Ureter (tissue), 1 donor: ENCODE measurements at regions not wholly inside any gene's neighbourhood (a gene's known extent, or its start where the extent isn't known, plus 50 kb on each side); places are given as distances from the start of the nearest gene placed in this dataset.

Source experiments
- DNase-seq: peaks from one replicate; pipeline ENCODE4 v3.0.0-alpha.2; 2020; ENCODE audit warnings: low spot score
- donor health status: DM: yes; HTN: yes; CAD: no.

DNA sequence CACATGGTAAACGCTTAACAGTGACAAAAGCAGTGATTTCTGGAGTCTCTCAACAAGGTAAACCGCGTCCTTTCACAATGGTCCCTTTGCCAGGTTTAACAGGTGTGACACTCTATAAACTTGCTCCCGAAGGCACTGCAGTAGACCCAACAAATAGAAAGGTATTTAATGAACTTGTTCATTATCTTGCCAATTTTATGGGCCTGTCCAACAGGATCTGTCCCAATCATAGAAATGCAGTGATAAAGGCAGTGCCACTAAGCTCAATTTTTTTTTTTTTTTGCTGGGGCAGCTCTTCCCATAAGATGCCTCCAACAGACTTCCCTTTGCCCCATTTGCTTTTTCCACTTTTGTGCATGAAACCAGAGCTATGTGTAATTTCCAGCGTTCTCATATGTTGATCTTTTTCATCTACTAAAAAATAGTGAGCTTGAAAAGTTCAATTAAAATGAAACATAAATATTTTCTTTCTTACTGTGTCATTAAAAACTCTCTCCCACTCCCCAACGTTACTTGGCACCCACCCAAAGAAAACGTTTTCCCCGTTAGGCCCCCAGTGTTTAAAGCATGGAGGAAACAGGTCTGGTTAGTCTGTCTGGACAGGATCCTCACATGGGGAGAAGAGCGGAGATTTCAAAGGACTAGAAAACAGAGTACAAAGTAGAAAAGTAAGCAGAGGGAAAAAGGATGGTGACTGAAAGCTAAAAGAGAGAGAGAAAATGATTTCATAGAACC is 80.9 kb upstream of the SPATA31D4 start:
- DNase-seq = no peak

DNA sequence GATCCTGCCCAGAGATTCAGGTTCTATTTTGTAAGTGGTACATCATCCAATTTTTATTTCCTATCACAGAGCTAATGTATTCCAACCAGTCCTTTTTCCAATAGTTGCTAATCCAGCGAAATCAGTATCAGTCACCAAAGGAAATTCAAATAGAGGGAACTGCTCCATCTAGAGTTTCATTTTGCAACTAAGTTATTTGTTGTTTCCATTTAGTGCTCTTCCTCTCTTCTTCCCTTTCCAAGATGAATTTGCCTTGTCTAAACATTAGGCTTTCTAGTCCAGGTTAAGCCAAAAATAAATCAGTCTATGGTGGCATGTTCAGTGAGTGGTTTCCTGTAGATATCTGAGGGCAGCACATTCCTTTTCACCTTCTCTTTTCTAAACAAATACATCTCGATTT is 79.8 kb upstream of the SPATA31D4 start:
- no peak for DNase-seq

DNA sequence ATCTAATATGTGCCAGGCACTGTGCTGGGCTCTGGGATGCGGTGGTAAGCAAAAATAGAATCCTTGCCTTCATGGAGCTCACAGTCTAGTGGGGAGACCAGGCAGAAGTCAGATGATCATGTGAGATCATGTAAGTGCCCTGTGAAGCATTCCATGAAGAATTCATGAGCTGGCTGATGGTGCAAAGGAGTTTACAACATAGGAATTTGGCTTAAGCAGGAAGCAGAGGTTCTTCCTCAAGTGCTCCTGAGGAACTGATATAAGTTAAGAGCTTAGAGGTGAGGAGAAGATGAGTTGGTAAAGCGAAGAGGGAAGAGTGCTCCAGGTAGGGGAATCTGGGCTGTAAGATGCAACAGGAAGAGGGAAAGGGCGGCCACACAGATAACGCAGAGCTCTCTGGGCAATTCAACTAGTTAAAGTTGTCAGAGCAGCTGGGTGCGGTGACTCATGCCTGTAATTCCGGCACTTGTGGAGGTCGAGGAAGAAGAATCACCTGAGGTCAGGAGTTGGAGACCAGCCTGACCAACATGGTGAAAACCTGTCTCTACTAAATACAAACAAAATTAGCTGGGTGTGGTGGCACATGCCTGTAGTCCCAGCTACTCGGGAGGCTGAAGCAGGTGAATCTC is 78.5 kb upstream of the SPATA31D4 start:
- no peak for DNase-seq

DNA sequence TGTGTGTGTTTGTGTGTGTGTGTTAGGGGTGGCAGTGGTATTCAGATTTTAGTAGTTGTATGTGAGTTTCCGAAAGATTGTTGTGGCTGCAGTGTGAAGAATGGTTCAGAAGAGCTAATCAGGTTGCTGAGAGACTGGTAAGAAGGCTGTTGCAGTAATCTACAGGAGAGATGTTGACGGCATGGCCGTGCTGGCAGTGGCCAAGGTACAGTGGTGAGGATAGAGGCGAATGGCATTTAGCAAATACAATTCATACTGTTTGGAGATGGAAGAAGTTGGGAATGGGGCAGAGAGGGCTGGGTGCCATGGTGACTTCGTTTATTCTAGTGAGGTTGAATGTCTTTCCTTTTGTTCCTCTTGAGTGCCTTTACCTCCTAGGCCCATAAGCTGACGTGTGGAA is 77.5 kb upstream of the SPATA31D4 start:
- no peak for DNase-seq

DNA sequence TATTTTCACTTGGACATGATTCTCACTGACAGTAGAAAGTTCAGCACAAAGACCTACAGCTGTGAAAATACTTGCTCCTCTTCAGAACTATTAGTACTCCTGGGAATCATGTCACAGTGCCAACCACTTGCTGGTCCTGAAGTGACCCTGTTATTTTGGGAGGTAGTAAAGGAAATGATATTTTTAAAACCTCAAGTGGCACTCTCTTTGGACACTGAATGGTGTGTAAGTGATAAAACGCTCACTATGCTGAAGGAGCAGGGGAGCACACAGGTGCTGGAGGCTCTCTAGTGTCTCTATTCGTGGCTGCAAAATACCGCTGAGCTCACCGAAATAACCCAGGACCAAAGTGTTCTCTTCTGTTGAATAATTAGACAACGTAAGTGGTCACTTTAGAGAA is 76.9 kb upstream of the SPATA31D4 start:
- DNase-seq = no peak

DNA sequence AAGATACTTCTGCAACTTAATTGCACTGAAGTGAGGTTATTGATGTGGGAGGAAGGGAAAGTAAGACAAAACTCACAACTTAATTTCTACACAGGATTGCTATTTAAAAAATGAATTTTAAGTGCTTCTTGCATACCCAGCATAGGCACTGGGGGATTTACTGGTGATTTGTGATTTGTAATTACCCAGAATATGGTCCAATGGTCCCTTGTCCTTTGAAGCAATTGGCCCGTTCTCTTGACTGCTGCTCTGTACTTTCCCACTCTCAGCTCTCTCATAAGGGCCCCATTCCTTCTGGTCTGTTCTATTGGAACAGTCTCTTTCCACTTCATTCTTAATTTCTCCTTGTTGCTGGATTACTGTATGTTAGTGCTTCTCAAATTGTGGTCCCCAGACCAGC is 75.4 kb upstream of the SPATA31D4 start:
- no peak for DNase-seq

DNA sequence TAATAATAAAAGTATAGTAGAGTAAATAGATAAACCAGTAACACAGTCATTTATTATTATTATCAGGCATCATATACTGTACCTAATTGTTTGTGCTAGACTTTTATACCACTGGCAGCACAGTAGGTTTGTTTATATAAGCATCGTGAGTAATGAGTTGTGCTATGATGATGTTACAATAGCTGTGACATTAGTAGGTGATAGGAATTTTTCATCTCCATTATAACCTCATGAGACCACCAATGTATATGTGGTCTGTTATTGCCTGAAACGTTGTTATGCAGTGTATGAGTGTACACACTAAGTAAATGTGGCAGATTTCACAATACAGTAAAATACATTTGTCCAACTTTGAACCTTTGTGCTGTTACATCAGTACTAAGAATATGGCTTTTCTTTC is 72.7 kb upstream of the SPATA31D4 start:
- no peak for DNase-seq

DNA sequence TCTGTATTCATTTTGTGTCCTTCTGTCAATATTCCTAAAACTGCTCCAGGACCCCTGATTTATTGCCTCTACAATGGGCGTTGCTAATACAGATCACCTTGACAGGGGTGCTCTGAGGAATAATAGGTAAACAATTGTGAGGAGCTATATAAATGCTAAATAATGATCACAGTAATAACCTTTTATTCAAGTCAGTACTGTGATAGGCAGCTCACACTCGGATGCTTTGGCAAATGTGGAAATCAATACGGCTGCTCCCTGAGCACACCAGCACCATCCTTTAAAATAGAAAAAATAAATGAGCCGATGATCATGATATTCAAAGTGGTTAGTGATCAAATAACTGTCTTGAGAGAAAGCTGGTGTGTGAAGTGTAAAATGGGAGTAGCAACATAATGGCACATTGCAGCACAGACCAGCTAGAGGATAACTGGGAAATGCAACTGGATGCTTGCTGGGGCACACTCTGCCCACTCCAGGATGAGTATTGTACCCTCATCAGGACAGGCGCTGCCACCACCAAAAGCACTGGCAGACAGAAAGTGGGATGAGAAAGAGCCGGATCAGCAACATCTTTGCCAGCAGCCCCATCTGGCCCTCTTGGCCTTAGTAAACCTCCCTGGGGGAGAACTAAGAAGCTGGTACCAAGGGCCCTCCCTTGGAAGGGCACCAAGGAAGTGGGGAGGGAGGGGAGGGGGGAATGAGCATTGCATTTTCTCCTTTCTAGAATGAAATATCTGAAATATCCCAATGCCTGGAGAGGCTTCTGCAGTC is 69.4 kb upstream of the SPATA31D4 start:
- DNase-seq = no peak

DNA sequence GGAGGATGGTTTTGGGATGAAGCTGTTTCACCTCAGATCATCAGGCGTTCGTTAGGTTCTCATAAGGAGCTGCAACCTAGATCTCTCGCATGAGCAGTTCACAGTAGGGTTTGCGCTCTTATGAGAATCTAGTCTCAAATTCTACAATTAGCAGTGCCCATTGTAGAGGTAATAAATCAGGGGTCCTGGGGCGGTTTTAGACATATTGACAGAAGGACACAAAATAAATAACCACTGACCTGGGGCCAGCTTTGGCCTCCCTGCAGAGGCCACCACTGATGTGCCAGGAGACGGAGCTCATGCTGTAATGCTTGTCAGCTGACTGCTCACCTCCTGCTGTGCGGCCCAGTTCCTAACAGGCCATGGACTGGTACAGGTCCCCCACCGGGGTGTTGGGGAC is 67.6 kb upstream of the SPATA31D4 start:
- DNase-seq = no peak

DNA sequence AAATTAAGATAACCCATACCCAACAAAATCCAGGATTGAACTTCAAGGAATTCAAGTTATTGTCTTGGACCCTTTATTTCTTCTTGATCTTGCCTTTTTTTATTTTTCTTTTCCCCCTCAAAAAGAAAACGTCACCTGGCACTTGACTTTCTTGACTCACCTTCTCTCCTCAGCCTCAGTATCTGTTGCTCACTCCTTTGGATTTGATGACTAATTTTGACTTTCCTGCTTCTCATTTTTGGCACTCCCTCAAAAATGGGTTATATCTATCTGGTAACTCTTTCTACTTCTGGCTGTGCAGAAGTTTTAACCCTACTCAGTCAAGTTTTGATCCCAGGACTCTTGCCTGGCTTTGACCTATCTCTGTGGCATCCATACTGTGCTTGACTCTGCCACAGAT is 66.6 kb upstream of the SPATA31D4 start:
- no peak for DNase-seq

DNA sequence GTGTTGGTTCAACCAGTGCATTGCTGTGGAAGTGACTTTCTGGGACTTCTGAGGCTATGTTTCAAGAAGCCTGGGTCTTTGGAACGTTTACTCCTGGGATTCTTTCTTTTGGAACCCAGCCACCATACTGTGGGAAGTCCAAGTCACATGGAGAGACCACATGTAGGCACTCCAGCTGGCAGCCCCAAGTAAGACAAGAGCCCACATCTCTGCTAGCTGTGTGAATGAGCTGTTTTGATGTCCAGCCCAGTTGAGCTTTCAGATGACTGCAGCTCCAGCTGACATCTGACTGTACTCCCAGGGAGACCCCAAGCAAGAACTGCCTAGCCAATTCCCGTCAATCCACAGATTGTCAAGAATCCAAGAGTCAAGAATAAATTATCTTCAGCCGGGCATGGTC is 60.1 kb upstream of the SPATA31D4 start:
- DNase-seq = no peak

DNA sequence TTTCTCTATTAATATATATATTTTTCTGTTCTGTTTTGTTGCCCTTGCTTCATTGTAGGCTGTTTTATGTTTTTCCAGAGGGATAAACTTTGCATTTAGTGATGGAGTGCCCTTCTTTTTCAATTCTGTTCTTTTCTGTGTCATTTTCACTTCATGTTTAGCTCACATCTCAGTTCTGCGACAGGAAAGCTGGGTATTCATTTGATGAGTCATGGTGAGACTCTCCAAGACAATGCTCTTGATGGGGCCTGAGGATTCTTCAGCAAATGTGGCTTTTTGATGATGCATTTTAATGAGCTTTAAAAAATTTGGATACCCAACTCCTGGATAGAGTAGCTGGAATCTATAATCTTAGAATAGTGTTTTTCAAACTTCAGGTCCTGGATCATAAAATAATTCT is 56.5 kb upstream of the SPATA31D4 start:
- DNase-seq = no peak

DNA sequence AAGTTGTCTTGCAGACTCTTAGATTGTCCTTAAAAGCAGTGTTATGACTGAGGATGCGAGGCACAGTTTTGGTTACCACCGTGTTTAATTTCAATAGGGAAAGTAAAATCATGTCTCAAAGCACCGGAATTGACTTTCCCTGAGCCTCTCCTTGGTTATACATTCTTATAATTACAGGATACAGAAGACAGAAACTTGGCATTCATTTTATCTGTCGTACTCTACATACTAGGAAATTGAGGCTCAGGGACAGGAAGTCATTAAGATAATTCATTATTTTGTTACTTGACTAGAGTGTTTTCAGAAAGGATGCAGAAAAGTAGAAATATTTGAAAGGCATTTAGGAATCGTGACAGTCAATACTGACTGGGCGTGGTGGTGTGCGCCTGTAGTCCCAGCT is 54.0 kb upstream of the SPATA31D4 start:
- no peak for DNase-seq

DNA sequence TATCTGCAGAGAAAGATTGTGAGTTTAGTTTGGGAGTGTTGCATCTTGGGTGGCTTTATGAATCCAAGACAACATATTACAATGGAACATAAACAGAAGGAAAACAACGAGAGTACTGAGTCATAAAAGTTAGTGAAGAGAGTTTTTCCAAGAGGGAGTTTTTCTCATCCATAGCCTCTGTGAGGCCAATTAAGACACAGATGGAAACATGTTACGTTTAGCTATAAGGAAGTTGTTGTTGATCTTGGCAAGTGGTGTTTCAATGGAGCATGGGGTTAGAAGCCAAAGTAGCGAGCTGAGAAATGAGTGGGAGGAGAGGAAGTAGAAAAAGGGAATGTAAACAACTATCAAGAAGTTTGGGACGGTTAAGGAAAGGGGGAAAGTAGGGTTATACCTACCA is 53.3 kb upstream of the SPATA31D4 start:
- DNase-seq = no peak

DNA sequence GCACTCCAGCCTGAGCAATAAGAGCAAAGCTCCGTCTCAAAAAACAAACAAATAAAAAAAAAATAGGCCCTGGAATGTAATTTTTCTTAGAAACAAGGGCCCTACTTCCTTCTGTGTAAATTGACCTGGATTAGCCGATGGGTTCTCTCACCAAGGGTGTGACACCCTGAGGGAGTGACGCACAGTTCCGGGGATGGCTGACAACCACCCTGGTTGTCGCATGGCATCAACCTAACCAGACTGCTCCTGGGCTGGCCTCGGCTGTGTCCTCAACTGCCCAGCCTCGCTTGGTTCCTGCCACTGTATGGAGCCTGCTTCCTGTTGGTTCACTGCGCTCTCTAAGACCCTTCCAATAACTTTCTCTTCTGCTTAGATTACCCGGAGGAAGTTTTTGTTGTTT is 51.2 kb upstream of the SPATA31D4 start:
- no peak for DNase-seq
